Esophagus muscularis mucosa (tissue), 4 donors: ENCODE measurements at regions not wholly inside any gene's neighbourhood (a gene's known extent, or its start where the extent isn't known, plus 50 kb on each side); places are given as distances from the start of the nearest gene placed in this dataset.

Source experiments
- CTCF ChIP-seq, 3 experiments: fragments of 200-600 bp in 2 of 3; fragments of 450-650 bp in 1 of 3; sonication (generic) in 2 of 3; IDR thresholded peaks; one replicate each; pipeline ENCODE4 v1.5.1; 2017 to 2019; ENCODE audit warnings: antibody characterized with exemption in 3 of 3, mild to moderate bottlenecking in 2 of 3, moderate library complexity in 1 of 3
- EP300 ChIP-seq: sonication (generic); formaldehyde crosslinking; IDR thresholded peaks from one replicate; pipeline ENCODE4 v1.6.1; 2017; ENCODE audit warnings: antibody characterized with exemption
- POLR2AphosphoS5 ChIP-seq, 2 donors: sonication (generic); formaldehyde crosslinking; IDR thresholded peaks; one replicate each; pipeline ENCODE4 v1.6.1; 2017; ENCODE audit warnings: antibody characterized with exemption in 2 of 2

GRCh38 chr4:111136967-111137366 is 514.1 kb upstream of the PITX2 start:
- no peak for TF ChIP-seq EP300
- no peak for TF ChIP-seq CTCF (IDR thresholded peaks at IDR 0.05)
- no peak for TF ChIP-seq POLR2AphosphoS5 (IDR thresholded peaks at IDR 0.05)
